Hypothalamus (tissue), 51 donors: ENCODE measurements at regions not wholly inside any gene's neighbourhood (a gene's known extent, or its start where the extent isn't known, plus 50 kb on each side); places are given as distances from the start of the nearest gene placed in this dataset.

ENCODE experiments used
- DNase-seq, 51 donors: peaks; one replicate each; lab custom pipeline; 2025; lab: John Stamatoyannopoulos, UW

- no peak for DNase-seq
Measured at GRCh38 chr1:232484856-232485255, 145.1 kb downstream of the SIPA1L2 start.

GRCh38 chr1:232483826-232484225 is 146.1 kb downstream of the SIPA1L2 start:
- no peak for DNase-seq

GRCh38 chr1:232481091-232481490 is 148.8 kb downstream of the SIPA1L2 start:
- no peak for DNase-seq

GRCh38 chr1:232477728-232478127 is 152.2 kb downstream of the SIPA1L2 start:
- no peak for DNase-seq

GRCh38 chr1:232476538-232476950 is 153.4 kb downstream of the SIPA1L2 start:
- no peak for DNase-seq

- no peak for DNase-seq
Measured at GRCh38 chr1:232474826-232475225, 155.1 kb downstream of the SIPA1L2 start.

- DNase-seq = no peak
Measured at GRCh38 chr1:232473900-232474299, 156.0 kb downstream of the SIPA1L2 start.

GRCh38 chr1:232473324-232473723 is 156.6 kb downstream of the SIPA1L2 start:
- DNase-seq = no peak

- no peak for DNase-seq
Measured at GRCh38 chr1:232472485-232473041, 157.4 kb downstream of the SIPA1L2 start.

- no peak for DNase-seq
Measured at GRCh38 chr1:232471250-232471649, 158.7 kb downstream of the SIPA1L2 start.

GRCh38 chr1:232470711-232471110 is 159.2 kb downstream of the SIPA1L2 start:
- DNase-seq = no peak

GRCh38 chr1:232468249-232468648 is 161.7 kb downstream of the SIPA1L2 start:
- DNase-seq = no peak

- no peak for DNase-seq
Measured at GRCh38 chr1:232467073-232467760, 162.7 kb downstream of the SIPA1L2 start.

- no peak for DNase-seq
Measured at GRCh38 chr1:232464325-232464724, 165.6 kb downstream of the SIPA1L2 start.

GRCh38 chr1:232463225-232463624 is 166.7 kb downstream of the SIPA1L2 start:
- DNase-seq = no peak

- no peak for DNase-seq
Measured at GRCh38 chr1:232462213-232462612, 167.7 kb downstream of the SIPA1L2 start.

GRCh38 chr1:232459826-232460225 is 170.1 kb downstream of the SIPA1L2 start:
- no peak for DNase-seq

- no peak for DNase-seq
Measured at GRCh38 chr1:232459087-232459486, 170.8 kb downstream of the SIPA1L2 start.

GRCh38 chr1:232457595-232457994 is 172.3 kb downstream of the SIPA1L2 start:
- DNase-seq = no peak

- no peak for DNase-seq
Measured at GRCh38 chr1:232456714-232457113, 173.2 kb downstream of the SIPA1L2 start.

GRCh38 chr1:232454227-232454886 is 175.6 kb downstream of the SIPA1L2 start:
- DNase-seq = no peak
